Astrocyte (in vitro differentiated cells and primary cell): ENCODE measurements at regions not wholly inside any gene's neighbourhood (a gene's known extent, or its start where the extent isn't known, plus 50 kb on each side); places are given as distances from the start of the nearest gene placed in this dataset.

ENCODE experiments used
- CTCF ChIP-seq: IDR thresholded peaks from 2 replicates; pipeline ENCODE4 v1.5.1; 2011; ENCODE audit warnings: low read depth, mild to moderate bottlenecking, inconsistent platforms, low read length, moderate library complexity; ENCODE audit not compliant: insufficient read depth
- EZH2 ChIP-seq: IDR thresholded peaks from 2 replicates; pipeline ENCODE4 v1.6.1; 2012; ENCODE audit warnings: mild to moderate bottlenecking, low read length, inconsistent platforms; ENCODE audit not compliant: insufficient read depth

GRCh38 chr12:105754313-105754712 lies 384.4 kb downstream of the NUAK1 start:
- TF ChIP-seq CTCF (no peak), EZH2 (no peak)
